ENCODE measurements at regions not wholly inside any gene's neighbourhood (a gene's known extent, or its start where the extent isn't known, plus 50 kb on each side); places are given as distances from the start of the nearest gene placed in this dataset.

DNA sequence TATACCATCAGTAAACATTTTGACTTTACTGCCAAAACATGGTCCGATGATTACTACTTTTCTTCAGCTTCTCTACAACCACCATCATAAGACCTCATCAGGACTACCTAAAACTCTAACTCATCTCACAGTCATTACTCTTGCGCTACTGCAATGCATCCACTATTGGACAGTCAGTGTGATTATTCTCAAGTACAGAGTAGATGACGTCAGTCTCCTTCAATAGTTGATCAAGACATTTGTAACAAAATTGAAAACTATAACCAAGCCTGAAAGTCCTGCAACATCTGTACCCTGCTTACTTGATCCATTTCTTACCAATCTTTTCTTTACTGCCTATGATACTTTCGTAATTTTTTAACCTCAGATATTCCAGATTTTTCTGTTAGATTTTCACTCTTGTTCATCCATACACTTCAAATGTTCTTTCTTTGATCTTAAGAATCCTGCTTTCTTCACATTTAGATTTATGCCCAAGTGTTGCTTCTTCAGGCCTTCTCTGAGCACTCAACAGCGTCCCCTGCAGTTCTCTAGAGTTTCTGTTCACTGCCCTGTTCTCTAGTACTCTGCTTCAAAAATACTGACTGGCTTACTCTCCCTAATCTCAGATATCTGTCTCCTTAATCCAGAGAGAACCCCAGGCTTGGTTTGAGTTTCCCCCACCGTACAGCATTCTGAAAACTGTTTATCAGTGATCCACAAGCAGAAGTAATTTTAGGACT is 1517.6 kb downstream of the STIM2 start:
- FAIRE-seq (no peak), DNase-seq (no peak)
- Histone ChIP-seq H3K9ac (ENCODE audit: low read length in 3 of 3) (no peak overlapping the region), H3K4me3 (ENCODE audit: low read length in 3 of 3) (no peak overlapping the region), H3K9me3 (ENCODE audit: control insufficient read depth in 2 of 3, insufficient read depth in 1 of 3, low read length in 3 of 3) (no peaks in the 10 kb centered on the region), H3K27ac (ENCODE audit: low read depth in 2 of 2, low read length in 2 of 2) (no peak overlapping the region), H3K27me3 (ENCODE audit: control insufficient read depth, insufficient read depth, low read length) (no peaks in the 10 kb centered on the region), H3K4me1 (ENCODE audit: control insufficient read depth in 2 of 3, insufficient read depth in 2 of 3, low read depth in 1 of 3, low read length in 3 of 3) (no peaks in the 10 kb centered on the region), H3K36me3 (ENCODE audit: control insufficient read depth in 2 of 3, insufficient read depth in 3 of 3, low read length in 3 of 3) (no peaks in the 10 kb centered on the region)
- TF ChIP-seq, protein P1, sequence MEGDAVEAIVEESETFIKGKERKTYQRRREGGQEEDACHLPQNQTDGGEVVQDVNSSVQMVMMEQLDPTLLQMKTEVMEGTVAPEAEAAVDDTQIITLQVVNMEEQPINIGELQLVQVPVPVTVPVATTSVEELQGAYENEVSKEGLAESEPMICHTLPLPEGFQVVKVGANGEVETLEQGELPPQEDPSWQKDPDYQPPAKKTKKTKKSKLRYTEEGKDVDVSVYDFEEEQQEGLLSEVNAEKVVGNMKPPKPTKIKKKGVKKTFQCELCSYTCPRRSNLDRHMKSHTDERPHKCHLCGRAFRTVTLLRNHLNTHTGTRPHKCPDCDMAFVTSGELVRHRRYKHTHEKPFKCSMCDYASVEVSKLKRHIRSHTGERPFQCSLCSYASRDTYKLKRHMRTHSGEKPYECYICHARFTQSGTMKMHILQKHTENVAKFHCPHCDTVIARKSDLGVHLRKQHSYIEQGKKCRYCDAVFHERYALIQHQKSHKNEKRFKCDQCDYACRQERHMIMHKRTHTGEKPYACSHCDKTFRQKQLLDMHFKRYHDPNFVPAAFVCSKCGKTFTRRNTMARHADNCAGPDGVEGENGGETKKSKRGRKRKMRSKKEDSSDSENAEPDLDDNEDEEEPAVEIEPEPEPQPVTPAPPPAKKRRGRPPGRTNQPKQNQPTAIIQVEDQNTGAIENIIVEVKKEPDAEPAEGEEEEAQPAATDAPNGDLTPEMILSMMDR (IDR thresholded peaks at IDR 0.05; ENCODE audit: borderline replicate concordance, extremely low read depth, insufficient read depth) = no peak
- intact Hi-C loops (cut with DNase I) = no loop called here

DNA sequence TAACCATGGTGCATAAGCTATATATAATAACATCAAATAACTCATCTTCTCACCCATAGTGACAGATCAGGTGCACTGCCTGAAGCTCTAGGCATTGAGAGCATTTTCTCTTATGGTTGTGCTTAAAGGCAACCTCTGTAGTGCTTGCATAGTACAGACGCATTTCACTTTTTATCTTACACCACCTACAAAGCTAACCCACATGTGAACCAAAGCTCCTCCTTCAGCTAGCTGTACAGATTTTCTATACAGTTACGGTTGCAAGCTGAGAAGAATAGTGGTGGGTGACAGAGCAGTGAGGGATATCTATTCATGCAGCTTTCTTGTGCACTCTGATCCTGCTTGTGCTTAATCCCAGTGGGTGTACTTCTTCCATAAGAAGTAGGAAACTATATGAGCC is 1525.2 kb downstream of the STIM2 start:
- Histone ChIP-seq H3K4me1 (ENCODE audit: control insufficient read depth in 2 of 3, insufficient read depth in 2 of 3, low read depth in 1 of 3, low read length in 3 of 3) (no peaks in the 10 kb centered on the region), H3K27me3 (ENCODE audit: control insufficient read depth, insufficient read depth, low read length) (no peaks in the 10 kb centered on the region), H3K4me3 (ENCODE audit: low read length in 3 of 3) (no peak overlapping the region), H3K9ac (ENCODE audit: low read length in 3 of 3) (no peak overlapping the region), H3K27ac (ENCODE audit: low read depth in 2 of 2, low read length in 2 of 2) (no peak overlapping the region), H3K36me3 (ENCODE audit: control insufficient read depth in 2 of 3, insufficient read depth in 3 of 3, low read length in 3 of 3) (no peaks in the 10 kb centered on the region), H3K9me3 (ENCODE audit: control insufficient read depth in 2 of 3, insufficient read depth in 1 of 3, low read length in 3 of 3) (no peaks in the 10 kb centered on the region)
- TF ChIP-seq, protein P1 (IDR thresholded peaks at IDR 0.05; ENCODE audit: borderline replicate concordance, extremely low read depth, insufficient read depth) = no peak
- DNase-seq = no peak
- no peak for FAIRE-seq
- intact Hi-C loops (cut with DNase I) = no loop called here

GRCh38 chr4:28386776-28387175 is 1526.1 kb downstream of the STIM2 start:
- Histone ChIP-seq H3K9ac (ENCODE audit: low read length in 3 of 3) (no peak overlapping the region), H3K27ac (ENCODE audit: low read depth in 2 of 2, low read length in 2 of 2) (no peak overlapping the region), H3K9me3 (ENCODE audit: control insufficient read depth in 2 of 3, insufficient read depth in 1 of 3, low read length in 3 of 3) (no peaks in the 10 kb centered on the region), H3K36me3 (ENCODE audit: control insufficient read depth in 2 of 3, insufficient read depth in 3 of 3, low read length in 3 of 3) (no peaks in the 10 kb centered on the region), H3K27me3 (ENCODE audit: control insufficient read depth, insufficient read depth, low read length) (no peaks in the 10 kb centered on the region), H3K4me3 (ENCODE audit: low read length in 3 of 3) (no peak overlapping the region), H3K4me1 (ENCODE audit: control insufficient read depth in 2 of 3, insufficient read depth in 2 of 3, low read depth in 1 of 3, low read length in 3 of 3) (no peaks in the 10 kb centered on the region)
- TF ChIP-seq, protein P1 (IDR thresholded peaks at IDR 0.05; ENCODE audit: borderline replicate concordance, extremely low read depth, insufficient read depth) = no peak
- intact Hi-C loops (cut with DNase I) = no loop called here
- DNase-seq (no peak), FAIRE-seq (no peak)

DNA sequence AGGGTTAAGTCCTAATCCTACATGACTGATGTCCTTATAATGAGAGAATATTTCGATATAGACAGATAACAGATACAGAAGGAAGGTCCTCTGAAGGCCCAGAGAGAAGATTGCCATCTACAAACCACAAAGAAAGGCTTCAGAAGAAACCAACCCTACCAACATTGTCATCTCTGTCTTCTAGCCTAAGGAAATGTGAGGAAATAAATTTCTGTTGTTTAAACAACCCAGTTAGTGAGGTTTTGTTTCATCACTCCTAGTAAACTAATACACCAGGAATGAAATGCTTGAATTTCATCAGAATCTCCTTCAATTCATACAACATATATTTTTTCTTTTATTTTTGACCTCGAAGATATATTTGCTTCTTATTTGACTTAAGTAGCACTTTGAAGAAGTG is 1527.8 kb downstream of the STIM2 start:
- no peak overlapping the region for H3K9ac ChIP-seq (ENCODE audit: low read length in 3 of 3)
- no peak for DNase-seq
- H3K36me3 ChIP-seq (ENCODE audit: control insufficient read depth in 2 of 3, insufficient read depth in 3 of 3, low read length in 3 of 3) = no peaks in the 10 kb centered on the region
- no peaks in the 10 kb centered on the region for H3K4me1 ChIP-seq (ENCODE audit: control insufficient read depth in 2 of 3, insufficient read depth in 2 of 3, low read depth in 1 of 3, low read length in 3 of 3)
- no peaks in the 10 kb centered on the region for H3K27me3 ChIP-seq (ENCODE audit: control insufficient read depth, insufficient read depth, low read length)
- TF ChIP-seq, protein P1 (IDR thresholded peaks at IDR 0.05; ENCODE audit: borderline replicate concordance, extremely low read depth, insufficient read depth) = no peak
- intact Hi-C loops (cut with DNase I) = no loop called here
- FAIRE-seq = no peak
- no peak overlapping the region for H3K27ac ChIP-seq (ENCODE audit: low read depth in 2 of 2, low read length in 2 of 2)
- no peak overlapping the region for H3K4me3 ChIP-seq (ENCODE audit: low read length in 3 of 3)
- no peaks in the 10 kb centered on the region for H3K9me3 ChIP-seq (ENCODE audit: control insufficient read depth in 2 of 3, insufficient read depth in 1 of 3, low read length in 3 of 3)
